ENCODE measurements at regions not wholly inside any gene's neighbourhood (a gene's known extent, or its start where the extent isn't known, plus 50 kb on each side); places are given as distances from the start of the nearest gene placed in this dataset.
"Not testable (repeated sequence)": the region's sequence is repeated elsewhere in the genome, so short reads cannot be mapped to it uniquely, and the experiment has no call there.

DNA sequence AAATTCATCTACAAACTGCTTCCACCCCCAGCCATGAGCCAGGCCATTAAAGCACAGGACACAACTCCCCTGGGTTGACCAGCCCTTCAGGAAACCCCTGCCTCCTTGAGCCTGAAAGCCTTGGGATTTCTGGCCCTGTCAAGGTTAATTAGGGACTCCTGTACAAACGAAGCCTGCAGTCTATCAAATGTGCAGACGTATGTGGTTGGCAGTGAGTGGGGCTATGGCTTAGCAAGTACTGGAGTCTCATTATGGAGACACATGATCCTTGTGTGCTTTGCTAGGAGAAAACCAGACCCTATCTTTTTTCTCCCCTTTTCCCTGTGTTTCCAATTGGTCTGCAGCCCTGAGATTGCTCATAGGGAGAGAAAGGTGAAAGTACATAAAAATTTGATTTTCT is 588.3 kb upstream of the USP24 start:
- no peak overlapping the region for H3K27ac Mint-ChIP-seq
- H3K27me3 Mint-ChIP-seq: peaks cover 13% of the 10 kb centered on the region
- H3K9me3 Mint-ChIP-seq: peaks cover 6% of the 10 kb centered on the region
- H3K4me3 Mint-ChIP-seq: no peak overlapping the region
- no peak for ATAC-seq
- peaks cover 5% of the 10 kb centered on the region for H3K36me3 Mint-ChIP-seq
- H3K4me1 Mint-ChIP-seq: no peaks in the 10 kb centered on the region

- no peak for ATAC-seq
- no peaks in the 10 kb centered on the region for H3K4me1 Mint-ChIP-seq
- peaks cover 11% of the 10 kb centered on the region for H3K9me3 Mint-ChIP-seq
- peaks cover 13% of the 10 kb centered on the region for H3K27me3 Mint-ChIP-seq
- H3K36me3 Mint-ChIP-seq: peaks cover 5% of the 10 kb centered on the region
- H3K27ac Mint-ChIP-seq: no peak overlapping the region
- H3K4me3 Mint-ChIP-seq: no peak overlapping the region
Measured at GRCh38 chr1:55801481-55801880, 586.3 kb upstream of the USP24 start.

DNA sequence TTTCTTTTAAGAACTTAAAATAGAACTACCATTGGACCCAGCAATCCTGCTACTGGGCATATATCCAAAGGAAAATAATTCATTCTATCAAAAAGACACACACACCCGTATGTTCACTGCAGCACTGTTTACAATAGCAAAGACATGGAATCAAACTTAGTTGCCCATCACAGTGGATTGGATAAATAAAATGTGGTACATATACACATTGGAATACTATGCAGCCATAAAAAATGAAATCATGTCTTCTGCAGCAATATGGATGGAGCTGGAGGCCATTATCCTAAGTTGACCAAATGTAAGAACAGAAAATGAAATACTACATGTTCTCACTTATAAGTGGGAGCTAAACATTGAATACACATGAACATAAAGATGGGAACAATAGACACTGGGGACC is 585.3 kb upstream of the USP24 start:
- Mint-ChIP-seq H3K36me3 (peaks cover under 1% of the 10 kb centered on the region), H3K9me3 (peaks cover 5% of the 10 kb centered on the region), H3K27ac (no peak overlapping the region), H3K4me3 (no peak overlapping the region), H3K4me1 (no peaks in the 10 kb centered on the region), H3K27me3 (peaks cover 4% of the 10 kb centered on the region)
- no peak for ATAC-seq

DNA sequence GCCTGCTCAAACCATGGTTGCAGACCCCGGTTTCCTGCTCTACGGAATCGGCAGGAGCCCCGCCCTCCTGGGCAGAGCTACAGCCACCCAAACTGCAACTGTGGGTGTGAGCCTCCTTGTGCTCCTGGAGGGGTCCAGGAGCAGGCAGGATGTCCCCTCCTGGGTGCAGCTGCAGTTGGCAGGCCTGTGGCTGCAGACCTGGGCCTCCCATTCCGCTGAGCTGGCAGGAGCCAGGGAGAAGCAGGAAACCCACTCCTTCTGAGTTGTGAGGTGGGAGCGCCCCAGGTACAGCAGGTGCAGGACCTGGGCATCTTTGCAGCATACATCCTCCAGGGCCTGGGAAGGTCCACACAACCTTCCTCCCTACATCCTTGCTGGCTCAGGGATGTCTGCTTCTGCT is 578.7 kb upstream of the USP24 start:
- Mint-ChIP-seq H3K9me3 (peaks cover 5% of the 10 kb centered on the region), H3K27ac (no peak overlapping the region), H3K4me1 (no peaks in the 10 kb centered on the region), H3K36me3 (no peaks in the 10 kb centered on the region), H3K4me3 (no peak overlapping the region), H3K27me3 (no peaks in the 10 kb centered on the region)
- no peak for ATAC-seq

DNA sequence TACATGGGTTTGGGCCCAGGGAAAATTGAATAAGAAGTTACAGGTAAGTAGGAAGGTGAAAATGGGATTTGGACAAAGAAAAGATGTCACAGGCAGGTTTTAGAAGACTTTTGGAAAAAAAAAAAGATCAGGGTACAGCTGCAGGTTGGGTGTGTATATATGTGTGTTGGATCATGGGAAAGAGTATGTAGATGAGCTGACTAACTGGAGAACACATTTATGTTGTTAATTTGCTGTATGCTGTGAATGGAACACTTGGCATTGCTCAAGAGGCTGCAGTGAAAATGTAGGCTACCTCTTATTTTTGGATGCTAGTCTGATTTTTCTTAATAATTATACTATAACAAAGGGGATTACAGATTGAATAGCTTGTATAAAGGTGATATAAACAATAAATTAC is 577.7 kb upstream of the USP24 start:
- H3K4me1 Mint-ChIP-seq: no peaks in the 10 kb centered on the region
- H3K27ac Mint-ChIP-seq: no peak overlapping the region
- no peaks in the 10 kb centered on the region for H3K36me3 Mint-ChIP-seq
- no peaks in the 10 kb centered on the region for H3K27me3 Mint-ChIP-seq
- no peak for ATAC-seq
- no peak overlapping the region for H3K4me3 Mint-ChIP-seq
- H3K9me3 Mint-ChIP-seq: peaks cover 5% of the 10 kb centered on the region

DNA sequence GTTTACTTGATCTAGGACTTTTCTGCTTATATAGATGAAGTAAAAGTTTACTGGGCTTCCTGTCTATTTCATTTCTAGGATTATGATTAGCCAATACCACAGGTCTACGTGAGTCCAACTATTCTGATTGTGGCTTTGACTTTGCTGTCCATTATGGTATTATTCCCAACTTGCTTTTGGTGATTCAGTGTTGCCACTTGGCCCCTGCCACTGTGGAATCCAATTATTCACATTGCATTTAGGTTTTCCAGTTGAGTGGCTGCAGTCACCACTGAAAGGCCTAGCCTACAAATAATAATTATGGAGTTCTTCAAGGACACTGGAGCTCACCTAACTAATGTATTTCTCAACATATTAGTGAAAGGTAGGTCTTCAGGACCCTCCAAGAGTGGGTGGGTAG is 574.3 kb upstream of the USP24 start:
- Mint-ChIP-seq H3K27ac (no peak overlapping the region), H3K4me1 (no peaks in the 10 kb centered on the region), H3K4me3 (no peak overlapping the region), H3K9me3 (no peaks in the 10 kb centered on the region), H3K27me3 (no peaks in the 10 kb centered on the region), H3K36me3 (no peaks in the 10 kb centered on the region)
- ATAC-seq: no peak

DNA sequence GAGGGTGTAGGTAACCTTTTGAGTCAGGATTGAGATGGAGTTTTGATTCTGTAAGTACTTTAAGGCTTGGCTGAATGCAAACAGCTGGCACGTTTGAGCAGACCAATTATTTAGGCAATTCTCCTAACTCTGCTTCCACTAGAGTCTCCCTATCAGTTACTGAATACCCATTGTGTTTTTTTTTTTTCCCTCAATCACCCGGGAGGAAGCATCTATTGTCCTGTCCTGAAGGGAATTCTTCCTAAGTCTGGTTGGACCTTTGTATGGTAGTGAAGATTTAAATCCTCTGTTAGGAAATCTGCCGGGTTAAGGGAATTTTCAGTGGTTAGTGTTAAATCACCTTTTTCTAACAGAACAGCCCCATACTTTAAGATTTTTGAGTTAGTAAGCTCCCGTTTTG is 571.2 kb upstream of the USP24 start:
- Mint-ChIP-seq H3K27ac (no peak overlapping the region), H3K27me3 (no peaks in the 10 kb centered on the region), H3K4me3 (no peak overlapping the region), H3K9me3 (no peaks in the 10 kb centered on the region), H3K4me1 (no peaks in the 10 kb centered on the region), H3K36me3 (no peaks in the 10 kb centered on the region)
- ATAC-seq: no peak

- not testable (repeated sequence) for H3K36me3 Mint-ChIP-seq, H3K4me1 Mint-ChIP-seq, H3K27ac Mint-ChIP-seq, H3K27me3 Mint-ChIP-seq, H3K4me3 Mint-ChIP-seq, H3K9me3 Mint-ChIP-seq, ATAC-seq
Measured at GRCh38 chr1:55784941-55785450, 569.8 kb upstream of the USP24 start.

DNA sequence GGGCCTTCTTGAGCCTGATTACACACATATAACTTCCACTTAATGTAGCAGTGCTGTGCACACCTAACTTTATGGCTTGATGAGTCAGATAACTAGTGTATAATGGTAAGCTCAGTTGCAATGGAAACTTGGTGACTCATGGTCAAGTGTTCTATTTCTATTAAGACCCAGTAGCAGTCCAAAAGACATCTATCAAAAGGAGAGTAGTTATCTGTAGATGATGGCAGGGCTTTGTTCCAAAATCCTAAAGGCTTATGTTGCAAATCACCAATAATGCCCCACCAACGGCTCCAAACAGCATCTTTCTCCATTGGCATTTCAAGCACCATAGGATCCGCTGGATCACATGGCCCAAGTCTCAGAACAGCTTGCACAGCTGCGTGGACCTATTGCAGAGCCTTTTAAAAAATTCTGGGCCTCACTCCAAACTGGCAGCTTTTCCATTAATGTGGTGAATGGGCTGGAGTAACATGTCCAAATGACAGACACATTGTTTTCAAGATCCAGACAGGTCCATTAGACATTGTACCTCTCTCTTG is 566.8 kb upstream of the USP24 start:
- no peak for ATAC-seq
- no peaks in the 10 kb centered on the region for H3K9me3 Mint-ChIP-seq
- no peak overlapping the region for H3K27ac Mint-ChIP-seq
- no peaks in the 10 kb centered on the region for H3K27me3 Mint-ChIP-seq
- no peaks in the 10 kb centered on the region for H3K36me3 Mint-ChIP-seq
- H3K4me3 Mint-ChIP-seq: no peak overlapping the region
- no peaks in the 10 kb centered on the region for H3K4me1 Mint-ChIP-seq

DNA sequence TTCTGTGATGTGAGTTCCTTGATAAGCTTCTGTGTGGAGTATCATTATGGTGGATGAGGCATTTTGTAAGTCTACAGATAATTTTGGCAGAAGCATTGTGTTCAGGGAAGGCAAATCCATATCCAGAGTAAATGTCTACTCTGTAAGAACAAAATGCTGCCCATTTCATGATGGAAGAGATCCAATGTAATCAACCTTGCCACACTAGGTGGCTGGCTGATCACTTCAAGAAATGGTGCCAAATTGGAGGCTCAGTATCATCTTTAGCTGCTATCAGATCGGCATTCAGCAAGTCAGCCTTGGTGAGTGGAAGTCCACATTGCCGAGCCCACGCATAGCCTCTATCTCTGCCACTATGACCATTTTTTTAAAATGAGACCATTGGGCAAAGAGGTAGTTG is 565.8 kb upstream of the USP24 start:
- no peaks in the 10 kb centered on the region for H3K4me1 Mint-ChIP-seq
- no peaks in the 10 kb centered on the region for H3K27me3 Mint-ChIP-seq
- H3K27ac Mint-ChIP-seq: no peak overlapping the region
- no peaks in the 10 kb centered on the region for H3K9me3 Mint-ChIP-seq
- no peak for ATAC-seq
- no peak overlapping the region for H3K4me3 Mint-ChIP-seq
- H3K36me3 Mint-ChIP-seq: no peaks in the 10 kb centered on the region

DNA sequence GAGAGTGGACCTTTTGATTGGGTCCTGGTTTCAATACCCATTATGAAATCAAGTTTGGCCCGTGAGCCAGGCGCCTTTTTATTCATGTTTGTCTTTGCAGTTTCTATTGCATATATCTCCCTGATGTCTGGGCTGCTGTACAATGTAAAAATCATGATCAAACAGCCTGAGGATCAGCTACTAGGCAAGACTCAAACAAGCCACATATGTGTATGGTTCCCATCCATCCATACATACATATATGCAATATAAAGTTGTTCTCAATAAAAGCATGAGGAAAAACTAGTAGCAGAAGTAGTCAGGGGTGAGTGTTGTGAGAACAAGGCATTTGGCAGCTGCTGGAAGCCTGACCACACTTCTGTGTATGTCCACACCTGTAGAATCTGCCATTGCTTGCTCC is 562.4 kb upstream of the USP24 start:
- Mint-ChIP-seq H3K27ac (no peak overlapping the region), H3K4me1 (no peaks in the 10 kb centered on the region), H3K27me3 (no peaks in the 10 kb centered on the region), H3K4me3 (no peak overlapping the region), H3K9me3 (no peaks in the 10 kb centered on the region), H3K36me3 (no peaks in the 10 kb centered on the region)
- ATAC-seq: no peak

GRCh38 chr1:55775007-55775406 is 559.8 kb upstream of the USP24 start:
- ATAC-seq: no peak
- no peak overlapping the region for H3K4me3 Mint-ChIP-seq
- H3K27ac Mint-ChIP-seq: no peak overlapping the region
- no peaks in the 10 kb centered on the region for H3K27me3 Mint-ChIP-seq
- H3K9me3 Mint-ChIP-seq: no peaks in the 10 kb centered on the region
- no peaks in the 10 kb centered on the region for H3K36me3 Mint-ChIP-seq
- no peaks in the 10 kb centered on the region for H3K4me1 Mint-ChIP-seq

- Mint-ChIP-seq H3K36me3 (no peaks in the 10 kb centered on the region), H3K27ac (no peak overlapping the region), H3K4me1 (no peaks in the 10 kb centered on the region), H3K27me3 (no peaks in the 10 kb centered on the region), H3K9me3 (no peaks in the 10 kb centered on the region), H3K4me3 (no peak overlapping the region)
- ATAC-seq: no peak
Measured at GRCh38 chr1:55774446-55774845, 559.3 kb upstream of the USP24 start.

- H3K27ac Mint-ChIP-seq: no peak overlapping the region
- H3K9me3 Mint-ChIP-seq: peaks cover 4% of the 10 kb centered on the region
- H3K4me3 Mint-ChIP-seq: no peak overlapping the region
- no peaks in the 10 kb centered on the region for H3K36me3 Mint-ChIP-seq
- no peak for ATAC-seq
- H3K4me1 Mint-ChIP-seq: no peaks in the 10 kb centered on the region
- H3K27me3 Mint-ChIP-seq: no peaks in the 10 kb centered on the region
Measured at GRCh38 chr1:55773211-55773940, 558.2 kb upstream of the USP24 start.

DNA sequence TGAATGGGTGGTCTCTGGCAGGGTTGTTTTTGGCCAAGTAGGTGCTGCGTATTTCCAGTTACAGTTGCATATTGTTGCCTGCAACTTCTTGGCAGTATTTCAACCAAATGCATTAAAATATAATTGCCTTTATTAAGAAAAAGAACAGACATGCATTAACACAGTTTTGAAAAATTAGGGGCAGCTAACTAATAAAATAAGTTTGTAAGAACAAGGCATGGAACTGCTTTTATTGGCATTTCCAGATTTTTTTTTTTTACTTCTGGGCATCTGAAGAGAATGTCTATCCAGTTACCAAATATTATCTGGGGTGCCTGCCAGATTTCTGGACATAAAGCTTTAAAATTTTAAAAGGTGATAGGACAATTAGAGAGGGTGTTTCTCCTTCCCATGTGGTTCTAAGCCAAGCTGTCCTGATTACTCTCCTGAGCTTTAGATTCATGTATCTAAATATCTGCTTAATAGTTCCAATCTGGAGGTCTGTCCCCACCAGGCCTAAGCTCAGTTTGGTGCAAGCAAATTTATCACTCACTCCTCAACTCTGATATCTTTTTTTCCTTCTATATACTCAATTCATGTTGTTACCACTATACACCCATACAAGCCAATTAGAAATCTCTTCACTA is 553.3 kb upstream of the USP24 start:
- Mint-ChIP-seq H3K27me3 (no peaks in the 10 kb centered on the region), H3K27ac (no peak overlapping the region), H3K4me1 (no peaks in the 10 kb centered on the region), H3K4me3 (no peak overlapping the region), H3K36me3 (no peaks in the 10 kb centered on the region), H3K9me3 (peaks cover 4% of the 10 kb centered on the region)
- no peak for ATAC-seq

- no peaks in the 10 kb centered on the region for H3K36me3 Mint-ChIP-seq
- no peaks in the 10 kb centered on the region for H3K4me1 Mint-ChIP-seq
- ATAC-seq: no peak
- no peak overlapping the region for H3K27ac Mint-ChIP-seq
- no peak overlapping the region for H3K4me3 Mint-ChIP-seq
- peaks cover 4% of the 10 kb centered on the region for H3K9me3 Mint-ChIP-seq
- H3K27me3 Mint-ChIP-seq: no peaks in the 10 kb centered on the region
Measured at GRCh38 chr1:55767171-55767570, 552.0 kb upstream of the USP24 start.
